GM13976 (cell line): ENCODE measurements at regions not wholly inside any gene's neighbourhood (a gene's known extent, or its start where the extent isn't known, plus 50 kb on each side); places are given as distances from the start of the nearest gene placed in this dataset.

Source experiments
- DNase-seq: peaks from one replicate; pipeline ENCODE4 v3.0.0; 2012; ENCODE audit warnings: low spot score
- in situ Hi-C: fragments of 300-500 bp; cut with MboI; formaldehyde crosslinking; loops from one replicate; pipeline ENCODE4 v1.12.0; 2022; ENCODE audit warnings: low sequenced_read_pairs, mixed read lengths, inconsistent platforms; ENCODE audit not compliant: unreplicated experiment
- TF ChIP-seq, protein P1 (sequence below): IDR thresholded peaks from 2 replicates; pipeline ENCODE4 v1.5.1; 2012; ENCODE audit warnings: borderline replicate concordance, mild to moderate bottlenecking; ENCODE audit not compliant: insufficient read depth; ENCODE audit errors: extremely low read depth, missing control alignments, control extremely low read depth

DNA sequence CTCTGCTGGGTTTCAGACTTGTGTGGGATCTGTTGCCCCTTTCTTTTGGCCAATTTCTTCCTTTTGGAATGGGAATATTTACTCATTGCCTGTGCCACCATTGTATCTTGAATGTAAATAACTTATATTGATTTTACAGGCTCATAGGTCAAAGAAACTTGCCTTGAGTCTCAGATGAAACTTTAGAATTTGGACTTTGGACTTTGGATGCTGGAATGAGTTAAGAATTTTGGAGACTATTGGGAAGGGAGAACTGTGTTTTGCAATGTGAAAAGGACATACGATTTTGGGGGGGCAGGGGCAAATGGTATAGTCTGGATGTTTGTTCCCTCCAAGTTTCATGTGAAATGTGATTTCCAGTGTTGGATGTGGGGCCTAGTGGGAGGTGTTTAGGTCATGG, 62.6 kb upstream of the TNFRSF21 start:
- TF ChIP-seq, protein P1, sequence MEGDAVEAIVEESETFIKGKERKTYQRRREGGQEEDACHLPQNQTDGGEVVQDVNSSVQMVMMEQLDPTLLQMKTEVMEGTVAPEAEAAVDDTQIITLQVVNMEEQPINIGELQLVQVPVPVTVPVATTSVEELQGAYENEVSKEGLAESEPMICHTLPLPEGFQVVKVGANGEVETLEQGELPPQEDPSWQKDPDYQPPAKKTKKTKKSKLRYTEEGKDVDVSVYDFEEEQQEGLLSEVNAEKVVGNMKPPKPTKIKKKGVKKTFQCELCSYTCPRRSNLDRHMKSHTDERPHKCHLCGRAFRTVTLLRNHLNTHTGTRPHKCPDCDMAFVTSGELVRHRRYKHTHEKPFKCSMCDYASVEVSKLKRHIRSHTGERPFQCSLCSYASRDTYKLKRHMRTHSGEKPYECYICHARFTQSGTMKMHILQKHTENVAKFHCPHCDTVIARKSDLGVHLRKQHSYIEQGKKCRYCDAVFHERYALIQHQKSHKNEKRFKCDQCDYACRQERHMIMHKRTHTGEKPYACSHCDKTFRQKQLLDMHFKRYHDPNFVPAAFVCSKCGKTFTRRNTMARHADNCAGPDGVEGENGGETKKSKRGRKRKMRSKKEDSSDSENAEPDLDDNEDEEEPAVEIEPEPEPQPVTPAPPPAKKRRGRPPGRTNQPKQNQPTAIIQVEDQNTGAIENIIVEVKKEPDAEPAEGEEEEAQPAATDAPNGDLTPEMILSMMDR = no peak
- in situ Hi-C loops = no loop called here
- DNase-seq = no peak

DNA sequence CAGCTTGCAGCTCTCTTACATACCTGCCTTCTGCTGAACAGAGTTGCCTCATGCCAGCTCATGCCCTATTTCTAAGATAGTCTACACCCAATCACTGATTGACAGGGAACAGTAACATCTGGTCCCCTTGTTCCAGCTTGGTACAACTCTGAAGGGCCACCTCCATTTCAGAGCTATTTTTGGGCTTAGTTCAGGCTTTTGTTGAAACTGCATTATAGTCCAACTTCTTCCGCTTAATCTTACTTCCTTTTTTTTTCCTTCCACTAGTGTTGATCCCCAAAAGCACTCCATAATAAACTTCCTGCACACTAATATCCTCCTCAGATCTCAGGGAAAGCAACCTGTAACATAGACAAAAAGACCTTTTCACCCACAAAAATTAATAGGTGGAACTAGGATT, 65.7 kb upstream of the TNFRSF21 start:
- in situ Hi-C loops = no loop called here
- TF ChIP-seq, protein P1 = no peak
- DNase-seq = no peak

DNA sequence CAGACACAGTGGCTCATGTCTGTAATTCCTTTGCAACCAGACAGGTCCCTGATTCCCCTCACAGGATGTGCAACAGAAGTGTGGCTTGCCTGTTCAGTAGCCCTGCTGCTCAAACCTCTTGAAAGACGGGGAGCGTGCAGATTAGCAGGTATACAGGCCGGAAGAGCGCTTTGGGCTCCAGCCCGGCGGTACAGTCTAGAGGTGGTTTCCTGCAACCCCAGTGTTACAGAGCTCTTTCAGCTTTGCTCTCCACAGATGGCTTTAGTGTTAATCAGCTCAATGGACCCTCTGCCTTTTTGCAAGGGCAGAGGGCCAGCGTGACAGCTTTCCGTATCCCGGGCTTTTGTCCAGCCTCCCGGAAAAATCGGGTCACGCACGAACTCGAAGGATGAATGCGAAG, 67.2 kb upstream of the TNFRSF21 start:
- in situ Hi-C loops = no loop called here
- TF ChIP-seq, protein P1 = no peak
- DNase-seq = no peak

DNA sequence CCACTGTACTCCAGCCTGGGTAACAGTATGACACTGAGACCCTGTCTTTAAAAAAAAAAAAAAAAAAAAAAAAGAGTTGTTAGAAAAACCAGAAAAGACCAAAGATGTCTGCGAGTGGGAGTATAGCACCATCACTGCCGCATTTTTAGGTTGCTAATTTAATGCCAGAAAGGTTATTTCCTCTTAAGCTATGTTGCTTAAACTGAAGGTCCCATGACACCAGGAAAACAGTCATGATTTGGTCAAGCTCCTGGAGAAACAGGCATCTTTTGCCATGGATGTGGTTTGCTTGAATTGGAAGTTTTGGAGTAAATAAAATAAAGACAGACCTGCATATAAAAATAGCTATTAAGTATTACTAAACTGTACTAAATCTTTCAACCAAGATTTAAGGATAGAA, 68.3 kb upstream of the TNFRSF21 start:
- DNase-seq = no peak
- TF ChIP-seq, protein P1 = no peak
- in situ Hi-C loops = no loop called here

DNA sequence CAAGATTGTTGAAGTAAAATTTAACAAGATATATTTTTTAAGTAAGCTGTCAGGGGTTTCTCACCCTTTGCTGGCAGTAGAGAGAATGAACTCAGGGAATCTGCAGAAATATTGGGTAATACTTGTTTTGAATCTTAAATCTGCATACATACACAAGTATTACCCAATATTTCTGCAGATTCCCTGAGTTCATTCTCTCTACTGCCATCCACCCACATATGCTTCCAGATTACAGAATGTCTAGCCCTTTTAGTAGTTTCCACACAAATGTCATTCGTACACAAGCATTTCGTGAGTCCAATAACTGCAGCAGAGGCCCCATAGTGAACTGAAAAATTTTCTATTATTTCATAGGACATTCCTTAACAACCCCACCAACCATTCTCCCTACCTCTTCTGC, 69.6 kb upstream of the TNFRSF21 start:
- TF ChIP-seq, protein P1 = no peak
- in situ Hi-C loops = no loop called here
- DNase-seq = no peak

DNA sequence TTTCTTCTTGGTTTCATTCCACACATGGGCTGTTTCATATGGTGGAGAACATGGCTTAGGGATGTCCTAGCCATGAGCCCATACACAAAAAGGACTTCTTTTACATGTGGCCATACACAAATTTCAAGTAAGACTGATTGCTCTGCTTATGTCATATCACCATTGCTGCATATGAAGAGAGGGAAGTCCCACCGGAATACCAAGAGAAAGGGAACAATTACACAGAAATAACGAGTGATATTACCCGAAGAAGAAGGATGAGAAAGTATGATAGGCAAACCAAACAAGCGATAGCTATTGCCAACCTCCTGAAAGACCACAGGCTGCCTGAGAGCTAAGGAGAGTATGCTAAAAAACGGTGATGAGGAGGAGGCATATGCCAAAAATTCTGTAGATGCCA, 70.5 kb upstream of the TNFRSF21 start:
- DNase-seq = no peak
- TF ChIP-seq, protein P1 = no peak
- in situ Hi-C loops = no loop called here

DNA sequence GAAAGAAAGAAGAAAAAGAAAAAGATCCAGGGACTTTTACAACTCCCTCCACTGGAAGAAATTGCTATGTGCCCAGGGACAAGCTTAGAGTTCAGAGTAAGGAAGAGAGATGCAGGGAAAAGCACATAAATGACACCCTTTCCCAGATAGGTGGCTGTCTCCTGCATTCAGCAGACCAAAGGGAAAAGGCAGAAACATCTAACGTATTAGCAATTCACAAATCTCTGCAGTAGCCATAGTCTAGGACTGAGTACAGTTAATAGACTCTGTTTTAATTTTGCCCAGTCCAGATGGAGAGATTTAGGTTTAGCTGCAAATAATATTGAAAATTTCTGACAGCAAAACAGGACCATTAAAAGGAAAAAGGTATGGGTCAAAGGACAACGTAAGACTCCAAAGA, 71.3 kb upstream of the TNFRSF21 start:
- in situ Hi-C loops = no loop called here
- no peak for DNase-seq
- TF ChIP-seq, protein P1 = no peak
